ENCODE measurements at regions not wholly inside any gene's neighbourhood (a gene's known extent, or its start where the extent isn't known, plus 50 kb on each side); places are given as distances from the start of the nearest gene placed in this dataset.

GRCh38 chr18:9008709-9009635, 93.5 kb upstream of the NDUFV2 start:
- no peak overlapping the region for H3K4me3 ChIP-seq (replicated peaks; ENCODE audit: insufficient read depth, low read length)
- TF ChIP-seq POLR2AphosphoS5 (IDR thresholded peaks at IDR 0.05; ENCODE audit: low read depth) (no peak), SPI1 (IDR thresholded peaks at IDR 0.05; ENCODE audit: borderline replicate concordance, low read depth) (no peak), GABPA (IDR thresholded peaks at IDR 0.05; ENCODE audit: low read depth) (no peak)
- TF ChIP-seq, protein P1, sequence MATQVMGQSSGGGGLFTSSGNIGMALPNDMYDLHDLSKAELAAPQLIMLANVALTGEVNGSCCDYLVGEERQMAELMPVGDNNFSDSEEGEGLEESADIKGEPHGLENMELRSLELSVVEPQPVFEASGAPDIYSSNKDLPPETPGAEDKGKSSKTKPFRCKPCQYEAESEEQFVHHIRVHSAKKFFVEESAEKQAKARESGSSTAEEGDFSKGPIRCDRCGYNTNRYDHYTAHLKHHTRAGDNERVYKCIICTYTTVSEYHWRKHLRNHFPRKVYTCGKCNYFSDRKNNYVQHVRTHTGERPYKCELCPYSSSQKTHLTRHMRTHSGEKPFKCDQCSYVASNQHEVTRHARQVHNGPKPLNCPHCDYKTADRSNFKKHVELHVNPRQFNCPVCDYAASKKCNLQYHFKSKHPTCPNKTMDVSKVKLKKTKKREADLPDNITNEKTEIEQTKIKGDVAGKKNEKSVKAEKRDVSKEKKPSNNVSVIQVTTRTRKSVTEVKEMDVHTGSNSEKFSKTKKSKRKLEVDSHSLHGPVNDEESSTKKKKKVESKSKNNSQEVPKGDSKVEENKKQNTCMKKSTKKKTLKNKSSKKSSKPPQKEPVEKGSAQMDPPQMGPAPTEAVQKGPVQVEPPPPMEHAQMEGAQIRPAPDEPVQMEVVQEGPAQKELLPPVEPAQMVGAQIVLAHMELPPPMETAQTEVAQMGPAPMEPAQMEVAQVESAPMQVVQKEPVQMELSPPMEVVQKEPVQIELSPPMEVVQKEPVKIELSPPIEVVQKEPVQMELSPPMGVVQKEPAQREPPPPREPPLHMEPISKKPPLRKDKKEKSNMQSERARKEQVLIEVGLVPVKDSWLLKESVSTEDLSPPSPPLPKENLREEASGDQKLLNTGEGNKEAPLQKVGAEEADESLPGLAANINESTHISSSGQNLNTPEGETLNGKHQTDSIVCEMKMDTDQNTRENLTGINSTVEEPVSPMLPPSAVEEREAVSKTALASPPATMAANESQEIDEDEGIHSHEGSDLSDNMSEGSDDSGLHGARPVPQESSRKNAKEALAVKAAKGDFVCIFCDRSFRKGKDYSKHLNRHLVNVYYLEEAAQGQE (IDR thresholded peaks at IDR 0.05; ENCODE audit: insufficient replicate concordance, low read depth): no peak
- no peak for DNase-seq (ENCODE audit: low read depth in 1 of 2, low spot score in 1 of 2)
- H3K27ac ChIP-seq (replicated peaks): no peak overlapping the region
- peaks cover 5% of the 10 kb centered on the region for H3K27me3 ChIP-seq (ENCODE audit: insufficient read depth, poor library complexity, severe bottlenecking)

- no peak for TF ChIP-seq CTCF (IDR thresholded peaks at IDR 0.05; ENCODE audit: insufficient read depth, low read length)
- TF ChIP-seq, protein P1 (IDR thresholded peaks at IDR 0.05; ENCODE audit: insufficient replicate concordance, low read depth): no peak
- TF ChIP-seq SPI1 (IDR thresholded peaks at IDR 0.05; ENCODE audit: borderline replicate concordance, low read depth): no peak
- TF ChIP-seq GABPA (IDR thresholded peaks at IDR 0.05; ENCODE audit: low read depth): no peak
- no peak for TF ChIP-seq POLR2AphosphoS5 (IDR thresholded peaks at IDR 0.05; ENCODE audit: low read depth)
- Histone ChIP-seq H3K27ac (replicated peaks) (no peak overlapping the region), H3K4me3 (replicated peaks; ENCODE audit: insufficient read depth, low read length) (no peak overlapping the region), H3K27me3 (ENCODE audit: insufficient read depth, poor library complexity, severe bottlenecking) (peaks cover 5% of the 10 kb centered on the region)
- DNase-seq (ENCODE audit: low read depth in 1 of 2, low spot score in 1 of 2): no peak
These were observed 92.6 kb upstream of the NDUFV2 start for GRCh38 chr18:9009703-9010488.

GRCh38 chr18:9011431-9011830, 91.1 kb upstream of the NDUFV2 start:
- TF ChIP-seq, protein P1 (IDR thresholded peaks at IDR 0.05; ENCODE audit: insufficient replicate concordance, low read depth): no peak
- TF ChIP-seq CTCF (IDR thresholded peaks at IDR 0.05; ENCODE audit: insufficient read depth, low read length) (no peak), GABPA (IDR thresholded peaks at IDR 0.05; ENCODE audit: low read depth) (no peak), POLR2AphosphoS5 (IDR thresholded peaks at IDR 0.05; ENCODE audit: low read depth) (no peak), SPI1 (IDR thresholded peaks at IDR 0.05; ENCODE audit: borderline replicate concordance, low read depth) (no peak)
- H3K27me3 ChIP-seq (ENCODE audit: insufficient read depth, poor library complexity, severe bottlenecking): peaks cover 5% of the 10 kb centered on the region
- DNase-seq (ENCODE audit: low read depth in 1 of 2, low spot score in 1 of 2): no peak
- no peak overlapping the region for H3K4me3 ChIP-seq (replicated peaks; ENCODE audit: insufficient read depth, low read length)
- no peak overlapping the region for H3K27ac ChIP-seq (replicated peaks)

All from HL-60 (cell line).